Spleen (tissue), 11 donors: ENCODE measurements at regions not wholly inside any gene's neighbourhood (a gene's known extent, or its start where the extent isn't known, plus 50 kb on each side); places are given as distances from the start of the nearest gene placed in this dataset.

Source experiments
- DNase-seq: peaks from one replicate; pipeline ENCODE4 v3.0.0-alpha.2; 2020
- H3K27ac ChIP-seq, 8 donors: fragments of 200-600 bp; sonication (generic) in 7 of 8; 1 replicate in 4 of 8; 2 replicates in 4 of 8; pipeline versions ENCODE4 v1.5.0 to v1.8.0; 2016 to 2021; ENCODE audit warnings: inconsistent platforms in 4 of 8, mild to moderate bottlenecking in 4 of 8, moderate library complexity in 1 of 8
- H3K27me3 ChIP-seq, 7 donors: fragments of 200-600 bp; sonication (generic) in 6 of 7; replicated peaks in 1 of 7; 1 replicate in 4 of 7; 2 replicates in 3 of 7; pipeline versions ENCODE4 v1.5.0 to v1.8.0; 2016 to 2021; ENCODE audit warnings: inconsistent platforms in 3 of 7, mild to moderate bottlenecking in 1 of 7
- H3K36me3 ChIP-seq, 6 donors: fragments of 200-600 bp; sonication (generic) in 5 of 6; 1 replicate in 4 of 6; 2 replicates in 2 of 6; pipeline versions ENCODE4 v1.5.0 to v1.8.0; 2016 to 2021; ENCODE audit warnings: inconsistent platforms in 2 of 6
- H3K4me1 ChIP-seq, 6 donors: fragments of 200-600 bp; sonication (generic) in 5 of 6; 1 replicate in 3 of 6; 2 replicates in 3 of 6; pipeline versions ENCODE4 v1.5.0 to v1.8.0; 2016 to 2021; ENCODE audit warnings: inconsistent platforms in 3 of 6
- H3K4me3 ChIP-seq, 8 donors: fragments of 200-600 bp; sonication (generic) in 7 of 8; 1 replicate in 4 of 8; 2 replicates in 4 of 8; pipeline versions ENCODE4 v1.5.0 to v1.8.0; 2016 to 2021; ENCODE audit warnings: inconsistent platforms in 4 of 8, mild to moderate bottlenecking in 4 of 8, moderate library complexity in 2 of 8
- H3K9me3 ChIP-seq, 8 donors: fragments of 200-600 bp; sonication (generic) in 7 of 8; 1 replicate in 4 of 8; 2 replicates in 4 of 8; pipeline versions ENCODE4 v1.5.0 to v1.8.0; 2016 to 2021; ENCODE audit warnings: inconsistent platforms in 4 of 8
- CTCF ChIP-seq, 11 experiments: fragments of 200-600 bp in 7 of 11; fragments of 450-650 bp in 4 of 11; sonication (generic) in 4 of 11; IDR thresholded peaks in 8 of 11; conservative IDR thresholded peaks in 3 of 11; 1 replicate in 7 of 11; 2 replicates in 4 of 11; pipeline versions ENCODE4 v1.4.0 to v1.8.0; 2016 to 2021; ENCODE audit warnings: antibody characterized with exemption in 11 of 11, inconsistent platforms in 4 of 11, mild to moderate bottlenecking in 1 of 11
- POLR2A ChIP-seq, 3 donors: fragments of 450-650 bp; IDR thresholded peaks; one replicate each; pipeline ENCODE4 v1.5.1; 2017; ENCODE audit warnings: antibody characterized with exemption in 3 of 3, mild to moderate bottlenecking in 1 of 3
- POLR2AphosphoS5 ChIP-seq, 3 donors: sonication (generic); formaldehyde crosslinking; IDR thresholded peaks; one replicate each; pipeline ENCODE4 v1.5.1; 2017; ENCODE audit warnings: antibody characterized with exemption in 3 of 3
- WGBS, 5 donors: extraction: QIAGEN DNeasy Blood & Tissue Kit in 3 of 5; methylation state at CpG; one replicate each; pipeline versions ENCODE4 v1.1.5 to v1.1.7; 2013 to 2018; 5-methylcytosine and 5-hydroxymethylcytosine counted together
- intact Hi-C: fragments of 100-400 bp; cut with DNase I; formaldehyde crosslinking; loops from one replicate; pipeline ENCODE4 v1.15.0; 2023; ENCODE audit warnings: low total_unique reads
- donor health status: healthy with polysubstance abuse.
- donor health status: DM: no; HTN: no; CAD: no; lungs with moderate emphysema.
- donor health status: DM: no; HTN: no; CAD: no.
- donor health status: Bipolar disorder and iron deficiency.
- donor health status: healthy.
- donor health status: DM: no; HTN: no; CAD: no.
- donor health status: DM: yes; HTN: yes; CAD: no.

GRCh38 chr2:42928161-42928691 lies 135.8 kb upstream of the HAAO start:
- DNase-seq = no peak
- Histone ChIP-seq H3K27me3 (no peaks in the 10 kb centered on the region), H3K4me3 (no peak overlapping the region), H3K9me3 (no peaks in the 10 kb centered on the region), H3K27ac (peak overlapping the region in 7 of 8 donors; percentile 80 to 90 (median 83)), H3K4me1 (peaks cover 18 to 98% (median 57%) of the 10 kb centered on the region in 6 donors), H3K36me3 (no peaks in the 10 kb centered on the region)
- intact Hi-C loops = no loop called here
- 29 to 43% (median 35%) methylated on average over 9 of the region's 9 CpGs for WGBS, 5 donors
- no peak for TF ChIP-seq POLR2A (IDR thresholded peaks at IDR 0.05)
- no peak for TF ChIP-seq CTCF (IDR thresholded peaks at IDR 0.05 in 8 of 11, conservative IDR thresholded peaks at IDR 0.05 in 3 of 11)
- TF ChIP-seq POLR2AphosphoS5 (IDR thresholded peaks at IDR 0.05) = no peak

DNA sequence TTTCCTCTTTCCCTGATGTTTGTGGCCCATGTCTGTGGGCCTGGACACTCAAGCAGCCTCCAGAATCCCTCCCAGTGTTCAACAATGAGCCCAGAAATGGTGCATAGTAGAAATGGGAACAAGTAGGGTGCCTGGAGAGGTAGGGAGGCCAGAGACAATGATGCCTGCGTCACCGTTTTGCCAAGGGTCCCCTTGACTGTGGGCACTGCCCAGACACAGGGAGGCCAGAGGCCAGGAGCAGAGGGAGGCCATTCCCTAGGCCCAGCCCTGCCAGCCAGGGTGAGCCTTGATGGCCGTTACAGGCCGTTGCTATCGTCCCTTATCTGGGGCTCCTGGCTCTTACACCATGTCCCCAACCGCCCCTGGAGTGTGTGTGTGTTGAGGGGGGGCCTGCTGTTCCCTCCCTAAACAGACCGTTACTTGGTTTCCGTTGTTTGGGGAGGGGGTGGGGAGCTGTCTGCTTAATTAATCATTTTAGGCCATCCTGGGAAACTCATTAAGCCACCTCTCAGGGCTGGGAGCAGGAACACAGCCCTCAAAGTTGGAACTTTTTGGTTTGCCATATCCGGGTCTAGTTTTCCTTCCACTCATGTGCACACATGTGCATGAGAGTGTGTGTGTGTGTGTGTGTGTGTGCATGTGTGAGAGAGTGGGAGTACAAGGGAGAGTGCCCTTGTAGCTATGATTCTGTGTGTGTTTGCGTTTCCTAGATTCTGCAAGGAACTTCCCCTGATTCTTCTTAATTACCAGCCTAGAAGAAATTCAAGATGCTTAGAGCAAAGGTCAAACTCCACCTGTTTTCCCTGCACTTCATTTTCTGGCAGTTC lies 135.2 kb upstream of the HAAO start:
- DNase-seq = no peak
- Histone ChIP-seq H3K9me3 (no peaks in the 10 kb centered on the region), H3K27ac (peak overlapping the region; percentile 68 to 90 (median 82)), H3K4me1 (peaks cover 18 to 96% (median 57%) of the 10 kb centered on the region in 6 donors), H3K4me3 (no peak overlapping the region), H3K36me3 (no peaks in the 10 kb centered on the region), H3K27me3 (no peaks in the 10 kb centered on the region)
- peak in 1 of 3 donors; percentile 45 for TF ChIP-seq POLR2AphosphoS5 (IDR thresholded peaks at IDR 0.05)
- no peak for TF ChIP-seq CTCF (IDR thresholded peaks at IDR 0.05 in 8 of 11, conservative IDR thresholded peaks at IDR 0.05 in 3 of 11)
- intact Hi-C loops = no loop called here
- 9 to 25% (median 24%) methylated on average over 10 of the region's 10 CpGs for WGBS, 5 donors

DNA sequence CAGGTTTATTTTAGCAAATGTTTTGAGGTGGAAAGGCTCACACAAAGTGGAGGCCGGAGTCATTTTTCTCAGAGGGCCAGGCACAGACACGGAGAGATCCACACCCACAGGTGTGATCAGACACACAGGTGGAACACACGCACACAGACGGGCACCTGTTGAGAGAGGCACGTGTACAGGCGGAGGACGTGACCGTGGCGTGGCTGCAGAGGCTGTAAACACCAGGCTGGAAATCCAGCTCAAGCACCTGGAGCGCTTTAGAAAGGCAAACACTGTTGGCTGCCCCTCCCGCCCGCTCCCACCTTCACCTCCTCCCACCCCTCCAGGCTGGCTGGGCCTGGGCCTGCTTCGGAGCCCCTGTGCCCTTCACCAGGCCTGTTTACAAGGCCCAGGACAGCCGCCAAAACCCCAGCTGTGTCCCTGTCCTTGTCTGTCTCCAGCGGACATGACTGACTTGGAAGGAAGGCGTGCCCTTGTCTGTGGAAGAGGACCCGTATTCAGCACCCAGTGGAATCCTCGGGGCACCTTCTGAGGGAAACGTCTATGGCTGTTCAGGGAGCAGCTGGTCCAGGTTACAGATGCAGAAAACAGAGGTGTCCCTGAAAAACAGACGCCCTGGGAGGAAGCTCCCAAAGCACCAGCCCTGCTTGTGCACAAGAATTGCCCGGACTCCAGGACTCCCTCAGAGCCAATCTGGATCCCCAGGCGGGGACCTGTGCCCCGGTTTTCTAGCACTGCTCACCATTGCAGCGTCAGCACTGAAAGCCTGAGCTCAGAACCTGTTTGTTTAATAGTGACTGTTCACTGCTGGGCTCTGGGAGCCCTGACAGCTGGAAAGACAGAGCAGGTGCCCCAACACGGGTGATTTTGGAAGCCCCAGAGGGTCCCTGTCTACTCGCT lies 134.3 kb upstream of the HAAO start:
- no peak for DNase-seq
- Histone ChIP-seq H3K4me1 (peaks cover 18 to 89% (median 55%) of the 10 kb centered on the region in 6 donors), H3K27me3 (no peaks in the 10 kb centered on the region), H3K4me3 (no peak overlapping the region), H3K27ac (peak overlapping the region; percentile 68 to 90 (median 82)), H3K36me3 (no peaks in the 10 kb centered on the region), H3K9me3 (no peaks in the 10 kb centered on the region)
- 53 to 69% (median 65%) methylated on average over 16 to 26 of the region's 26 CpGs for WGBS, 5 donors
- intact Hi-C loops = no loop called here
- TF ChIP-seq POLR2AphosphoS5 (IDR thresholded peaks at IDR 0.05) (peak in 1 of 3 donors; percentile 52), CTCF (IDR thresholded peaks at IDR 0.05 in 8 of 11, conservative IDR thresholded peaks at IDR 0.05 in 3 of 11) (no peak)
